Testis (tissue), 2 donors: ENCODE measurements at regions not wholly inside any gene's neighbourhood (a gene's known extent, or its start where the extent isn't known, plus 50 kb on each side); places are given as distances from the start of the nearest gene placed in this dataset.

Experiments
- CTCF ChIP-seq, 3 experiments: fragments of 450-650 bp in 2 of 3; fragments of 200-600 bp in 1 of 3; sonication (generic) in 1 of 3; IDR thresholded peaks; one replicate each; pipeline ENCODE4 v1.5.1; 2016 to 2019; ENCODE audit warnings: antibody characterized with exemption in 3 of 3, mild to moderate bottlenecking in 2 of 3, moderate library complexity in 1 of 3
- POLR2A ChIP-seq: fragments of 450-650 bp; IDR thresholded peaks from one replicate; pipeline ENCODE4 v1.6.1; 2017; ENCODE audit warnings: antibody characterized with exemption, mild to moderate bottlenecking, moderate library complexity

- TF ChIP-seq POLR2A = no peak
- TF ChIP-seq CTCF (IDR thresholded peaks at IDR 0.05) = no peak
Measured at GRCh38 chr15:95590533-95591044, 739.9 kb upstream of the NR2F2 start.
